ENCODE measurements at regions not wholly inside any gene's neighbourhood (a gene's known extent, or its start where the extent isn't known, plus 50 kb on each side); places are given as distances from the start of the nearest gene placed in this dataset.

DNA sequence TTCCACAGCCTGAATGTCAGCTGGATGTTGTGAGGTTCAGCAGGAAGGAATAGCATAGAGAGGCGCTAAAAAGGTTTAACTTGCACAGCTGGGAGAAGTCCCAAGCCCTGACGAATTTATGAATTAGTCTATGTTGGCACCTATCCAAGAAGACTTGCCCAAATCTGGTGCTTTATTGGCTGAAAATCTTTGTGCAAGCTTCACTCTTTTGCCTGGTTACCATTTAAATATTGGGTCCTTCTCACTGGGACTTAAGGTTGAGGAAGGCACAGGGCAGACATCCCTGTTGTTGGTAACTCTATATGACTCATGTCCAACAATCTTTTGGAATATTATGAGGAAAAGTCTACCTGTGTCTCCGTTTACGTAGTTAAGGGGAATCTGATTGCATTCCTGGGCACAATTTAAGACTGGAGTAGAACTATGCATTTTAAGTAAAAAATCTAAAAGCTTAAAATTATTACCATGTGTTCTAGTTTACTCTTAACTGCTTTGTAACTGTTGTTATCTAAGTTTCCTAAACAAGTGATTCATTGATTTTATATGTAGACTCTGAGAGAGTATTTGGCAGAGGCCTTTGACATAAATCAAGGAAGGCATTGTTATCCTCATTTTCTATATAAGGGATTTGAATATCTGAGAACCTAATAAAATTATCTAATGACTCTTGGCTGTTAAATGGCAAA, 181.7 kb upstream of the DPYD start:
- Histone ChIP-seq H3K36me3 (ENCODE audit: insufficient read depth) (no peaks in the 10 kb centered on the region), H3K9ac (no peak overlapping the region), H3K27ac (no peak overlapping the region), H3K4me2 (no peak overlapping the region), H3K4me1 (ENCODE audit: low read depth, poor library complexity, severe bottlenecking) (no peaks in the 10 kb centered on the region), H3K4me3 (IDR thresholded peaks at IDR 0.05; ENCODE audit: insufficient read depth, low read depth, low read length) (no peak overlapping the region), H3K27me3 (ENCODE audit: insufficient read depth, low read depth) (no peaks in the 10 kb centered on the region), H4K20me1 (ENCODE audit: insufficient read depth) (no peaks in the 10 kb centered on the region), H3K79me2 (ENCODE audit: insufficient read depth, low read depth) (no peaks in the 10 kb centered on the region), H2AFZ (ENCODE audit: low read depth) (no peak overlapping the region)
- TF ChIP-seq, protein P1, sequence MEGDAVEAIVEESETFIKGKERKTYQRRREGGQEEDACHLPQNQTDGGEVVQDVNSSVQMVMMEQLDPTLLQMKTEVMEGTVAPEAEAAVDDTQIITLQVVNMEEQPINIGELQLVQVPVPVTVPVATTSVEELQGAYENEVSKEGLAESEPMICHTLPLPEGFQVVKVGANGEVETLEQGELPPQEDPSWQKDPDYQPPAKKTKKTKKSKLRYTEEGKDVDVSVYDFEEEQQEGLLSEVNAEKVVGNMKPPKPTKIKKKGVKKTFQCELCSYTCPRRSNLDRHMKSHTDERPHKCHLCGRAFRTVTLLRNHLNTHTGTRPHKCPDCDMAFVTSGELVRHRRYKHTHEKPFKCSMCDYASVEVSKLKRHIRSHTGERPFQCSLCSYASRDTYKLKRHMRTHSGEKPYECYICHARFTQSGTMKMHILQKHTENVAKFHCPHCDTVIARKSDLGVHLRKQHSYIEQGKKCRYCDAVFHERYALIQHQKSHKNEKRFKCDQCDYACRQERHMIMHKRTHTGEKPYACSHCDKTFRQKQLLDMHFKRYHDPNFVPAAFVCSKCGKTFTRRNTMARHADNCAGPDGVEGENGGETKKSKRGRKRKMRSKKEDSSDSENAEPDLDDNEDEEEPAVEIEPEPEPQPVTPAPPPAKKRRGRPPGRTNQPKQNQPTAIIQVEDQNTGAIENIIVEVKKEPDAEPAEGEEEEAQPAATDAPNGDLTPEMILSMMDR (conservative IDR thresholded peaks at IDR 0.05; ENCODE audit: low read depth, low read length), result no peak

DNA sequence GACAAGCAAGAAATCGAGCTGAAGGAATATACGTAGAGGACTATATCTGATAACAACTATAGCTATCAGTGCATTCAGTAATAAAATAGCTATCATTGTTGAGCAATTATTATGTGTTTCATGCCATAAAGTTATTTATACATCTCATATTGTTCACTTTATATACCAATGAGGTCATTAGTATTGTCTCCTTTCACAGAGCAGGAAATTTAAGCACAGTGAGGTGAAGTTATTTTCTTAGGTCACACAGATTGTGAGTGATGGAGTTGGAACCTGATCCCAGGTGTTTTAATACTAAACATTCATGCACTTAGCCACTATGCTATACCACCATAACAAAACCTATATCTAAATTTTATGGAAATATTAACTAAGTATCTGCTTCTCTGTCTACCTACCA, 180.5 kb upstream of the DPYD start:
- Histone ChIP-seq H3K9ac (no peak overlapping the region), H3K27ac (no peak overlapping the region), H2AFZ (ENCODE audit: low read depth) (no peak overlapping the region), H4K20me1 (ENCODE audit: insufficient read depth) (no peaks in the 10 kb centered on the region), H3K79me2 (ENCODE audit: insufficient read depth, low read depth) (no peaks in the 10 kb centered on the region), H3K4me3 (IDR thresholded peaks at IDR 0.05; ENCODE audit: insufficient read depth, low read depth, low read length) (no peak overlapping the region), H3K4me2 (no peak overlapping the region), H3K36me3 (ENCODE audit: insufficient read depth) (no peaks in the 10 kb centered on the region), H3K4me1 (ENCODE audit: low read depth, poor library complexity, severe bottlenecking) (no peaks in the 10 kb centered on the region), H3K27me3 (ENCODE audit: insufficient read depth, low read depth) (no peaks in the 10 kb centered on the region)
- TF ChIP-seq, protein P1 (conservative IDR thresholded peaks at IDR 0.05; ENCODE audit: low read depth, low read length), result no peak

DNA sequence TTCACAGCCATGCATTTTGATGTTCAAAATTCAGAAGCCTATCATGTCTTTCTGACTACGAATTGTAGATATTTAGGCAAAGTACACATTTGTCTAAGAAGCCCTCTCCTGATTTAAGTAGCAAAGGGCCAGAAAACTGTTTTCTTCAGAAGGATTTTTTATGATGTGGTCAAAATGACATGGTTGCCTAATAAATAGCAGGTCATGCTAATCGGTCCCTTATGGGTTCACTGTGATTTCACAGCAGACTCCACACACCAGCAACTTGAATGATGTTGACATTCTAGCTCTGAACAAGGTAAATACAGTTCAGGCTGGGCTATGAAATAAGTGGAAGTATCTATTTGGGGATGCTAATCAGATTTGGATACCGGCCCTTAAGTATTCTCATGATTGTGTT, 178.7 kb upstream of the DPYD start:
- Histone ChIP-seq H3K4me1 (ENCODE audit: low read depth, poor library complexity, severe bottlenecking) (no peaks in the 10 kb centered on the region), H3K4me2 (no peak overlapping the region), H3K36me3 (ENCODE audit: insufficient read depth) (no peaks in the 10 kb centered on the region), H3K27me3 (ENCODE audit: insufficient read depth, low read depth) (no peaks in the 10 kb centered on the region), H3K4me3 (IDR thresholded peaks at IDR 0.05; ENCODE audit: insufficient read depth, low read depth, low read length) (no peak overlapping the region), H3K9ac (no peak overlapping the region), H4K20me1 (ENCODE audit: insufficient read depth) (no peaks in the 10 kb centered on the region), H3K27ac (no peak overlapping the region), H2AFZ (ENCODE audit: low read depth) (no peak overlapping the region), H3K79me2 (ENCODE audit: insufficient read depth, low read depth) (no peaks in the 10 kb centered on the region)
- TF ChIP-seq, protein P1 (conservative IDR thresholded peaks at IDR 0.05; ENCODE audit: low read depth, low read length), result no peak

DNA sequence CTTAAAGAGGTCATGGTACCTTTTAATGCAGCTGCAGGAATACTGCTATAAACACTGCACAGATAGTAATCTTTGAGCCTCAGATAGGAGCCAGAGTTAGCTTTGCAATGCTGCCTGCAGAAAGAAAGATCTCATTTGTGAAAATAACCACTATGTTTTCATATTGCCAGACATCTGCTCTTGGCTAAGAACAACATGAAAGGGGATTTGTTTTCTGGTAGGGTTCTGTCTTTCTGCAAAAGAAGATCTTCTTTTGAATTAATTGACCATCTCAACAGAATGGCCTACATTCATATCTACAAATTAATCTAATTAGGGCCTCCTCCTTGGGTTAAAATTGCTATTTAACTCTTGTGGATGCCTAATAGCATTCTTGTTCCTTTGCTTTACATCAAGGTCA, 177.6 kb upstream of the DPYD start:
- Histone ChIP-seq H3K9ac (no peak overlapping the region), H3K27me3 (ENCODE audit: insufficient read depth, low read depth) (no peaks in the 10 kb centered on the region), H2AFZ (ENCODE audit: low read depth) (no peak overlapping the region), H4K20me1 (ENCODE audit: insufficient read depth) (no peaks in the 10 kb centered on the region), H3K4me1 (ENCODE audit: low read depth, poor library complexity, severe bottlenecking) (no peaks in the 10 kb centered on the region), H3K27ac (no peak overlapping the region), H3K79me2 (ENCODE audit: insufficient read depth, low read depth) (no peaks in the 10 kb centered on the region), H3K4me2 (no peak overlapping the region), H3K36me3 (ENCODE audit: insufficient read depth) (no peaks in the 10 kb centered on the region), H3K4me3 (IDR thresholded peaks at IDR 0.05; ENCODE audit: insufficient read depth, low read depth, low read length) (no peak overlapping the region)
- TF ChIP-seq, protein P1 (conservative IDR thresholded peaks at IDR 0.05; ENCODE audit: low read depth, low read length), result no peak

Measured in KMS-11 (cell line).